IPS-NIHi11 (cell line): ENCODE measurements at regions not wholly inside any gene's neighbourhood (a gene's known extent, or its start where the extent isn't known, plus 50 kb on each side); places are given as distances from the start of the nearest gene placed in this dataset.
"Not testable (repeated sequence)": the region's sequence is repeated elsewhere in the genome, so short reads cannot be mapped to it uniquely, and the experiment has no call there.

Experiments used
- DNase-seq: peaks from one replicate; pipeline ENCODE4 v3.0.0; 2012; ENCODE audit warnings: mixed read lengths, low spot score

- DNase-seq: no peak
These were observed 186.1 kb downstream of the INHBB start for GRCh38 chr2:120531863-120532600.

DNA sequence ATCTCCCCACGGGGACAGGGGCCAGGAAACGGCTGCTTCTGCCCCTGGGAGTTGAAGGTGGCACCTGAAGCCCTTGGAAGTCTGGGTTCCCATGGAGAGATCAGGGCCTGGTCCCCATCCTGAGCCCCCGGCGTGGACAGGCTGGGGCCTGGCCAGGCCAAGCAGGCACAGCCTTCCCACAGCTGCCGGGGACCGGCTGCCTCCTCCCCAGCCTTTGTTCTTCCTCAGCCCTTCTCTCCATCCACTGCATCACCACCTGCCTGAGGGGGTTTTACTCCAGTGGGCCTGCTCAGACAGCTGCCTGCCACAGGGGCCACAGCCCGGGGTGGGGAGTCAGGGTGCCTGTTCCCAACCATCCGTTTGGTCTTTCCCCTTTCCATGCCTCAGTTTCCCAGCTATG lies 187.7 kb downstream of the INHBB start:
- DNase-seq: no peak

- DNase-seq: no peak
These were observed 188.5 kb downstream of the INHBB start for GRCh38 chr2:120534457-120534856.

DNA sequence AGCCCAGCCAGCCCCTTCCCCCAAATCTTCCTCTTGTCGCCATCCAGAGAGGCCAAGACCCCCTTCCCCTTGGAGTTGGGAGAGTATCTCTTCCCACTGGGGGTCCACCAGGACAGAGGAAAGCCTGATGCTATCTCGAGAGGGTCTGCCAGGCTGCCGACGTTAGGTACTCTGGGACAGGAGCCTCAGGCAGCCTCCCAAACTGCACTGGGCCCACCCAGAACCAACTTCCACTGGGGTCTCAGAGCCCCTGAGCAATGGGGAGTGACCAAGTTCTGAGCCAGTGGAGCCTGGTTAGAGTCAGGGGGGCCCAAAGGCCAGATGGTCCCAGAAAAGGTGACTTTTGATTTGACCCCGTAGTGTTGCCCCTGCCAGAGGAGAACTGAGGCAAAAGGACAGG lies 189.1 kb downstream of the INHBB start:
- DNase-seq: no peak

DNA sequence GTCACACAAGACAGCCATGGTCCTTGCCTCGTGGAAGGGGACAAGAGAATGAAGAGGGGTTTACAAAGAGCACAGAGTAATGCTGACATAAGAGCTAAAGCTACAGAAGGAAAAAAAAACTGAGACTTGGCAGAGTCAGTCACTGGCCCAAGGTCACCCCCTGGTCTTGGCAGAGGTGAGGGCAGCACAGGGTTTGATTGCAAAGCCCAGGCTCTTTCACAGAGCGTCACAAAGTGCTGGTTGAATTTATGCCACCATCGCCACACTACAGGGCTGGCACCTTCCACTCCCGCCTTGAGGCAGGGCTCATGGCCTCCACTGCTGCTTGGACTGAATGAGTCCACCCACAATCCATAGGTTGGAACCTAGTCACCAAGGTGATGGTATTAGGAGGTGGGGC lies 190.2 kb downstream of the INHBB start:
- no peak for DNase-seq

DNA sequence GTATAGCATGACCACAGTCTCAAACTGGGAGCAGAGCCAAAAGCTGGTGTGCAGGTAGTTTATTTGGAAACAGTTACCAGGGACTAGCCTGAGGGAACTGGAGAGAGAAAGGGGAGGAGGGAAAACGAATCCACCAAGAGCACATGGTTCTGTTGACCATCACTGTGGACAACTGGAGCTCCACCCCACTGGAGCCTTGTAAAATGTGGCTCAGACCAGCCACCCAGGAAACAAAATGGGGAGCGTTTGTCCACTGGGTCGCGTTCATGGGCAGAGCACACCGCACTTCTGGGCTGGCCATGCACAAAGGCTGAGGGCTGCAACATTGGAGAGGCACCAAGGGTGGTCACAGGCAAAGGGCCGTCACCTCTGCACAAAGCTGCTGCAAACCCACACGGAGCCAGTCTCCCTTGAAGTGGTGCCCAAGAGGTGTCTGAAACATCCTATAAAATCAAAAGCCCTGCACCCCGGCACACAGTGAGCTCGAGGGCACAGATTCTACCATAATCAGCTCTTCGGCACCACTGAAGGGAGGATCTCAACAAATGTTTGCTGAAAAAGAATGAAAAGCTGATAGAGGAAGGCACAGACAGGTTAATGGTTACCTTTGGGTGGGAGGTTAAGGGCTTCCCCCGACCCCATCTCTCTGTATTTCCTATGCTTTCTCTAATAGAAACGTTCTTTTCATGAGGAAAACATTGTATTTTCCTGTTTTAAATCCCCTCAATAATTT lies 192.9 kb downstream of the INHBB start:
- no peak for DNase-seq

DNA sequence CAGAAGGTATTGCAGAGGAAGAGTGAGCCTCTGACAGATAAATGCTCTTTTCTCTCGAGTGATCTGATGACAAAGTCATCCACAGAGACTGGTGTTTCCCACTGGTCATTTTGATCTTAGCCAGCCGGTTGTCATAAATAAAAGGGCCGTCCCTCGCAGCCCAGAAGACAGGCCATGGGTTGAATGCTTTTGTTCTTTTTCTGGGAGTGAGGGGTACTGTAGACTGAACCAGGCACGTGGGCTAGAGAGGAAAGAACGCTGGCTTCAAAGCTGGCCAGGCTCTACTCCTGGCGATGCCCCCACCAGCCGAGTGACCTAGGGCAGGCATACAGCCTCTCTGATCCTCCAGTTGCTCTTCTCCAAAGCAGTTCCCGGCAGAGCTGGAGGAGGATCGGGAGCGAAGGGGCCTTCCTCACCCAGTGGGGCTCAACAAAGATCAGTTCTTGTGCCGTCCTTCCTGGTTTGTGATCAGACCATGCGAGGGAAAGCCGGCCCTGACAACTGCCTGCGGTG lies 193.5 kb downstream of the INHBB start:
- DNase-seq: no peak

- DNase-seq: peak; percentile 67
These were observed 194.2 kb downstream of the INHBB start for GRCh38 chr2:120539937-120540718.

DNA sequence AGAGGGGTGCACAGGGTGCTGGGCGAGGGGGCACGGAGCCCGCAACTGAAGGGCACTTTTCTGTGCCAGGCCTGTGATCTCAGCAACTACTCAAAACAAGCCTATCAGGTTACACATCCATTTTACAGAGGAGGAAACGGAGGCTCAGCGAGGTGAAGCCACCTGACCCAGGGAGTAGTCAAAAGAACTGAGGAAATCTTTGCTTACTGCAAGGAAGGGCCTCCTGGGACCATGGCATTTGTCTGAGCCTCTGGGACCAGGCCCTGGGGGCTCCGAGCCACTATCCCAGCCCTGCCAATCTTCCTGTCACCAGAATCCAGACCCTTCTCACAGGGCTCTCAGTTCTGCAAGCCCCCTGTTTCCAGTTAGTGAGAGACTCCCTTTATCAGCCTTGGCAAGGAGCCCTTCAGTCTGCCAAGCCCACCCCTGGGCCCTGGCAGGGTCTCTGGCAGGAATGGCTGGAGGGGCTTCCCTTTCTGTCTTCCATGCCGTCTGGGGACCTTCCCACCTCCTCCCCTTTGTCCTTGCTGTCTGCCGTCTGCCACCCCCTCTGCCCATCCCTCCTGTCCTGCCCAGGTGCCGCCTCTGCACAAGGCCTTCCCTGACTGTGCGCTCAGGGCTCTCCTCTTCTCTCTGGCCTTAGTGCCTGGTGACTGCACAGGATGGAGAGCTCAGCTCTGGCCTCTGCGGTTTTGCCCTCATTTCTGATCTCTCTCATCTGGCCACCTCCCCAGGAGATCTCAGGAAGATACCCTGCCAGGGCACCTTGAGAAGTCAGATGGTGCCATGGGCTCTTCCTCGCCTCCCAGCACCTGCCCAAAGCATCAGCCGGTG lies 194.7 kb upstream of the GLI2 start:
- DNase-seq: no peak

GRCh38 chr2:120541553-120541932 lies 194.1 kb upstream of the GLI2 start:
- DNase-seq: no peak

- DNase-seq: no peak
These were observed 193.5 kb upstream of the GLI2 start for GRCh38 chr2:120541972-120542670.

- DNase-seq: no peak
These were observed 192.6 kb upstream of the GLI2 start for GRCh38 chr2:120542911-120543527.

DNA sequence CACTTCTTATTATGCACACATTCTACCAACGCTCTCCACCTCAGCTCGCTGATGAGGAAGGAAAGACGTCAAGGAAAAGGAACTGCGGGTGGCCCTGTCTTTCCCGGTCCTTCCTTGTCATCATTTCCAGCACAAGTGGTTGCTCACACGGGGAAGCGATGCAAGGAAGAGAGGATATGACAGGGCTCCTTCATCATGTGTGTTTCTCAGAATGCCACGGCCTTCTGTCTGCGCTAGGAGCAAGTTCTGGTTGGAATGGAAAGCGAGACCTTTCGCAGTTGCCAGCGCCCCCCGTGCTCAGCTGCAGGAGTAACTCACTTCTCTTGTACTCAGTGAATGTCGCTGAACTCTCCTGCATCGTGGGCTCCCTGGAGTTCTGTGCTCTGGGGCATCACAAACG lies 191.8 kb upstream of the GLI2 start:
- DNase-seq: no peak

DNA sequence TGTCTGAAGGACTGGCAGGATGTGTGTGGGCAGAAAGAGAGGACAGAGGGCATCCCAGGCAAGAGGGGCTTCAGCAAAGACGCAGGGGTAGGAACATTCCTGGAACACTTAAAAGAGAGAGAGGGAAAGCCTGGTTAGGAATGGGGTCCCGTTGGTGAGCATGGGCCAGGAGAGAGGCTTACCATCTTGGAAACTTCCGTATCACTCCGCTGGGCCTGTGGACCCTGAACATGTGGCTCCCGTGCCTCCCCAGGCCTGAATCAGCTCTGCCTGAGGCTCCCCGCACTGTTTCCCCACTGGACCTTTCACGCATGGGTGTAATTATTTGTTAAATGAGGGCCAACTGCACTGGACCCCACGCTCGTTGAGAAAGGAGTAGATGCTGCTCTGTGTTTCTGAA lies 191.1 kb upstream of the GLI2 start:
- no peak for DNase-seq

DNA sequence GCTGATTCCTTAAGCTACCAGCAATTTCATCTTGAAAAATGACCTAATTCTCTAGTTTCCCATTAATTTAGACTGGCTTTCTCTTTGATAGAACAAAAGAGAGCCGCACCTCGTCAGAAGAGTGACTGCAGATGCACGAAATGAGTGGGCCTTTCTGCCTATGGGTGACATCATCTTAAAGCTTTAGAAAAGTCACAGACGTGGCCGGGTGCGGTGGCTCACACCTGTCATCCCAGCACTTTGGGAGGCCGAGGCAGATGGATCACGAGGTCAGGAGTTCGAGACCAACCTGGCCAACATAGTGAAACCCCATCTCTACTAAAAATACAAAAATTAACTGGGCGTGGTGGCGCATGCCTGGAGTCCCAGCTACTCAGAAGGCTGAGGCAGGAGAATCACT lies 190.7 kb upstream of the GLI2 start:
- not testable (repeated sequence) for DNase-seq

DNA sequence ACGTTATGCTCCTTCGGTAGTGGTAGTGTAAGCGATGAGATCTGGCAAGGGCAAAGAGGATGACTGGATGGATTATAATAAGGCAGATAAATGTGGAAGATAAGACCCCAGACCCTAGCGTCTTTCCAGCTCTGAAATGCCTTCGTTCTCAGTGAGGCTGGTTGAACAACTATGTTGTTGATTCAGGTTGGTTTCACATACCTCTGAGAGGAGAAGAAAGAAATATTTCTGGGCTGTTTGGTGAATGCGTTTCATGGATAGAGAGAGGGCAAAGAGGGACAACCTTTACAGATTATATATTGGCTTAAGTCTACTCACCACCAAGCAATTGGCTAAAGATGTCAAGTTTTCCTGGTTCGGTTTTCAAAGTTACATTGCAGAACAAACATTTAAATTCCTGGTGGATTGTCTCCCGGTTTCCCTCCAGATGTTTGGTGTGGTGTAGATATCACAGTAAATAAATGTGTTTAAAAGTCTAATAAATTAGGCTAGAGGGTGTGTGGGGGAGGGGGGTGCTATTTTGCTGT lies 190.1 kb upstream of the GLI2 start:
- no peak for DNase-seq

- no peak for DNase-seq
These were observed 189.4 kb upstream of the GLI2 start for GRCh38 chr2:120546048-120546864.

DNA sequence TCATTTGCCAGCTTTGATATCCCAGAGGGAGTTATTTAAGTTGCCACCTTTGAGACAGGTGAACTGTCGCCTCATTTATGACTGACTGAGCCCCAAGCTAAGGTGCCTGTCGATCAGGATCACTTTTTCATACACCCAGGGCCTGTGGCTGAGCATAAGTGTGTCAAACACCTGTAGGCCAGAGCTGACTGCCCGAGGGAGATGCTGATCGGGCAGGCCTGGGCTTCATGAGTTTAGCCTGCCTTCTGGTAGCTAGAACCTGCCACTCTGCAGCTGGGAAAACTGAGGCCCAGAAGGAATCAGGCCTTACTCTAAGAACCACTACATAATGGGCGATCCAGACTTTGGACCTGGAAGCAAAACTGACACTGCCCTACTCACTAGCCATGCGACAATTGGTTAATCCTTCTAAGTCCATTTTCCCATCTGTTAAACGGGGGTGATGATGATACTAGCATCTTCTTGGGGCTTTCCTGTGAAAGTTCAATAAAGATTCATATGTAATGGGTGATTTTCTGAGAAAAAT lies 188.7 kb upstream of the GLI2 start:
- no peak for DNase-seq

DNA sequence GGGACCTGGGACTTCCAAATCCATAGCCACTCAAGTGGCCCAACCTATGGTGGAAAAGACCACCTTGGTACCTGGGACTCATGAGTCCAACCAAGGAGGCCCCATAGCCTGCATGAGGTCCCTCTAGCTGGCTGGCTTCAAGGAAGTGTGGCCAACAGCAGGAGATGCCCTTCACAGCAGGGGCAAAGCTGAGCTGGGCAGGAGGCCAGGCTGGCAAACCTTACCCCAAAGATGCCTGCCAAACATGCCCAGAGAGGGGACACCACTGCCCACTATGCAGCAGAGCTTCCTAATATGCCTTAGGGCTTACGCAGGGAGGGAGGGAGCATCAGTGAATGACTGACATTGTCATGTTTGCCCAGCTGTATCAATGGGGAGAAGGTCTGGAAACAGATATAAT lies 188.0 kb upstream of the GLI2 start:
- DNase-seq: no peak
